Left lung (tissue), 4 donors: ENCODE measurements at regions not wholly inside any gene's neighbourhood (a gene's known extent, or its start where the extent isn't known, plus 50 kb on each side); places are given as distances from the start of the nearest gene placed in this dataset.

Experiments used
- ATAC-seq: fragments of 200-7000 bp; cut with Tn5 transposase; one replicate; pipeline ENCODE4 v1.9.1; 2020; ENCODE audit warnings: moderate library complexity
- DNase-seq, 4 donors: peaks; one replicate each; pipeline ENCODE4 v3.0.0-alpha.2; 2013 to 2020
- H3K27ac ChIP-seq, 2 donors: fragments of 200-600 bp; sonication (generic) in 1 of 2; one replicate each; pipeline versions ENCODE4 v1.5.0 to v1.8.0; 2020 to 2021
- H3K27me3 ChIP-seq, 2 donors: fragments of 200-600 bp; sonication (generic) in 1 of 2; one replicate each; pipeline versions ENCODE4 v1.5.0 to v1.8.0; 2020 to 2021
- H3K36me3 ChIP-seq, 2 donors: fragments of 200-600 bp; sonication (generic) in 1 of 2; one replicate each; pipeline versions ENCODE4 v1.5.0 to v1.8.0; 2020 to 2021
- H3K4me1 ChIP-seq, 2 donors: fragments of 200-600 bp; one replicate each; pipeline ENCODE4 v1.8.0; 2021
- H3K4me3 ChIP-seq, 2 donors: fragments of 200-600 bp; sonication (generic) in 1 of 2; one replicate each; pipeline versions ENCODE4 v1.5.0 to v1.8.0; 2020 to 2021; ENCODE audit warnings: mild to moderate bottlenecking in 1 of 2
- H3K9me3 ChIP-seq, 2 donors: fragments of 200-600 bp; sonication (generic) in 1 of 2; one replicate each; pipeline versions ENCODE4 v1.5.0 to v1.8.0; 2020 to 2021
- CTCF ChIP-seq, 2 donors: fragments of 200-600 bp; sonication (generic) in 1 of 2; IDR thresholded peaks; one replicate each; pipeline versions ENCODE4 v1.5.0 to v1.8.0; 2021; ENCODE audit warnings: antibody characterized with exemption in 2 of 2
- intact Hi-C, 2 donors: fragments of 100-400 bp; cut with DNase I; formaldehyde crosslinking; loops; one replicate each; pipeline versions ENCODE4 v1.11.2 to v1.14.2; 2022
- donor health status: DM: no; HTN: yes; CAD: no.
- donor health status: DM: no; HTN: no; CAD: no.

GRCh38 chr3:17811646-17812045 lies 69.2 kb upstream of the TBC1D5 start:
- Histone ChIP-seq H3K27me3 (no peaks in the 10 kb centered on the region), H3K4me1 (no peaks in the 10 kb centered on the region), H3K4me3 (no peak overlapping the region), H3K36me3 (no peaks in the 10 kb centered on the region), H3K27ac (no peak overlapping the region), H3K9me3 (no peaks in the 10 kb centered on the region)
- ATAC-seq (no peak), DNase-seq (no peak)
- intact Hi-C loops = no loop called here
- TF ChIP-seq CTCF (IDR thresholded peaks at IDR 0.05) = no peak

- intact Hi-C loops = no loop called here
- Histone ChIP-seq H3K9me3 (no peaks in the 10 kb centered on the region), H3K4me3 (no peak overlapping the region), H3K36me3 (no peaks in the 10 kb centered on the region), H3K27me3 (no peaks in the 10 kb centered on the region), H3K4me1 (no peaks in the 10 kb centered on the region), H3K27ac (no peak overlapping the region)
- TF ChIP-seq CTCF (IDR thresholded peaks at IDR 0.05) = no peak
- ATAC-seq = no peak
- DNase-seq = no peak
These were observed 68.3 kb upstream of the TBC1D5 start for GRCh38 chr3:17810759-17811158.

- Histone ChIP-seq H3K27ac (no peak overlapping the region), H3K4me1 (no peaks in the 10 kb centered on the region), H3K9me3 (no peaks in the 10 kb centered on the region), H3K36me3 (no peaks in the 10 kb centered on the region), H3K27me3 (no peaks in the 10 kb centered on the region), H3K4me3 (no peak overlapping the region)
- intact Hi-C loops = no loop called here
- ATAC-seq = no peak
- no peak for DNase-seq
- no peak for TF ChIP-seq CTCF (IDR thresholded peaks at IDR 0.05)
These were observed 66.6 kb upstream of the TBC1D5 start for GRCh38 chr3:17808994-17809393.

DNA sequence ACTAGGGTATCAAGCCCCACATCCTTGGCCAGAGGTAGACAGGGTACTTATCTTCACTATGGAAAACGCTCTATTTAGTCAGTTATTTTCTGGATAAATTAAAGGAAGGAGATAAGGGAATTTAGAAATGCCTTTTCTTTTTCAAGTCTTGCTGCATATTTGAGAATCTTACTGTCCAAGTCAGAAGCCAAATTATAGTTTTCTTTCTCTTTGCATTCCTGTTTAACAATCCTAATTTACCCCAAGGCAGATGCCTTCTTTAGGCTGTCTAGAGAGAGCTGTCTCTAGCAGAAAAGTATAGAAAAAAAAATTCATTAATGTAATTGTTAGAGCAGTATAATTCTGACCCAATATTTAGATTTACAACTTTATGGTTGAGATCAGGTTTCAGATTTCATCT lies 64.4 kb upstream of the TBC1D5 start:
- Histone ChIP-seq H3K36me3 (no peaks in the 10 kb centered on the region), H3K27ac (no peak overlapping the region), H3K4me1 (no peaks in the 10 kb centered on the region), H3K9me3 (no peaks in the 10 kb centered on the region), H3K4me3 (no peak overlapping the region), H3K27me3 (no peaks in the 10 kb centered on the region)
- TF ChIP-seq CTCF (IDR thresholded peaks at IDR 0.05) = no peak
- DNase-seq (no peak), ATAC-seq (no peak)
- intact Hi-C loops = no loop called here

- Histone ChIP-seq H3K4me3 (no peak overlapping the region), H3K9me3 (no peaks in the 10 kb centered on the region), H3K36me3 (no peaks in the 10 kb centered on the region), H3K4me1 (no peaks in the 10 kb centered on the region), H3K27me3 (no peaks in the 10 kb centered on the region), H3K27ac (no peak overlapping the region)
- ATAC-seq (no peak), DNase-seq (no peak)
- intact Hi-C loops = no loop called here
- TF ChIP-seq CTCF (IDR thresholded peaks at IDR 0.05) = no peak
These were observed 63.8 kb upstream of the TBC1D5 start for GRCh38 chr3:17806201-17806600.
